GOT3 (cell line): ENCODE measurements at regions not wholly inside any gene's neighbourhood (a gene's known extent, or its start where the extent isn't known, plus 50 kb on each side); places are given as distances from the start of the nearest gene placed in this dataset.
"Not testable (repeated sequence)": the region's sequence is repeated elsewhere in the genome, so short reads cannot be mapped to it uniquely, and the experiment has no call there.

Experiments
- DNase-seq: peaks from one replicate; lab custom pipeline; 2025; ENCODE audit warnings: mixed read lengths; lab: John Stamatoyannopoulos, UW

DNA sequence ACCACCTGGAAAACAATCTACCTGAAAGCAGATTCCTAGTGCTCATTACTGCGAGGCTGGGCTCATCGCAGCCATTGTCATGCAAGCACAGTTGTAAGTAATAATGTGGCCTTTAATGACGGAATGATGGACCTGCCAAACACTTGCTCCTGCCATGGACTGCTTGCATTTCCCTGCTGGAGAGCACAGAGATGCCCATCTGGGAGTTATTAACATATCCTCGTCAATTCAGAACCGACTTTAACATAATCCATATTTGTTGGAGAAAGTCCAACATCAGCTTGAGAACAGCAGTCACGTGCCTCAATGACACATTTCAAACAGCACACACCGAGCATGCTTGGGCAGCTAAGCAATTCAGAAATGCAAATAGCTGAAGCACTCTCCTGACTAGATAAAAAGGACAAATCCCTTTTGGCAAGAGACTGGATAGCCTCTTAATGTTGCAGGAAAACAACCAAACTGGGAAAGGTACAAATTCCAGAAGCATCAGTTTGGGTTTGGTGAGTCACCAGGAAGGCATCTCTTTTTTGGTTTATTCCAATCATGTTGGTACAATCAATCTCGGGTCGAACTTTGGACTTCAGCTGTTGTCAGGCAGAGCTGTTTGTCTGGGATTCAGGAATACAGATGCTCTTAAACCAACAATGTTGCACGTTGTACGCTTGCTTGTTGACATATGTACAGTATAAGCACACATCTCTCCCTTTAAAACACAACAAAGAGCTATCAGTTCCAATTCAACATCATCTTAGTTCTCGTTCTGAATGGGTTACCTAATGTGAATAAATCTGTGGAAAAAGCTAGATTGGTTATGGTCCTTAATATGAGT is 395.8 kb downstream of the LNPK start:
- no peak for DNase-seq

DNA sequence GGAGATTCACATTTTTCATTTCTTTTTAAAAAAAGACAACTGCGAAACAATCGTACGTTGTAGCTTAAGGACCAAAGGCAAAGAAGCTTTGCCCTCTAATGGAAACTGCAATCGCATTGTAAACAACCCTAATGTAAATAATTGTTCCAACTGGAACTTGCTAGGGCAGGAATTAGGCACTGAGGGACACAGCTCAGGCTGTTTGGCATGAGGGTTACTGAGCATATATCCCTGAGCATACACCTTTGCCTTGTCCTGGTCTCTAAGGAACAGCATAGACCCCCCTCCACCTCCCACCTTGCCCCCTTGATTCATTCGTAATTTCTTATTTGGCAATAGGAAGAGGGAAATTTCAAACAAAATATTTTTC is 396.4 kb downstream of the LNPK start:
- no peak for DNase-seq

DNA sequence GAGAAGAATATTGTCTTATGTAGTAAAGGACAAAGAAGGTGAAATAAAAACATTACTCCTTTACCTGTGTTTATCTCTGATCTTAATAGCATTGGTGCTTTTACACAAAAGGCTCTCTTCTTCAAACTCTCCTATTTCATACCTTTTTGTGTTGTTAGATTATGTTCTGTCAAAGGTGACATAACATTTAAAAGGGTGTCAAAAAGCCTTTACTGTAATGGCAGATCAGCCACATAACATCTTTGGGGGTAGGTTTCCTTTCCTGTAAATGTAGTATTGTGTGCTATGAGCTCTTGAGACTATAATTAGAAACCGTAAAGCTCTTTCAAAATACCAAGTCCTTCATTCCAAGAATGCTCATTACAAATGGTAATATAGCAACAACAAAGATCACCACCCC is 400.1 kb downstream of the LNPK start:
- DNase-seq, result no peak

- DNase-seq, result no peak
These were observed 401.9 kb downstream of the LNPK start for GRCh38 chr2:175599966-175600831.

- DNase-seq, result no peak
These were observed 404.8 kb downstream of the LNPK start for GRCh38 chr2:175597286-175597685.

DNA sequence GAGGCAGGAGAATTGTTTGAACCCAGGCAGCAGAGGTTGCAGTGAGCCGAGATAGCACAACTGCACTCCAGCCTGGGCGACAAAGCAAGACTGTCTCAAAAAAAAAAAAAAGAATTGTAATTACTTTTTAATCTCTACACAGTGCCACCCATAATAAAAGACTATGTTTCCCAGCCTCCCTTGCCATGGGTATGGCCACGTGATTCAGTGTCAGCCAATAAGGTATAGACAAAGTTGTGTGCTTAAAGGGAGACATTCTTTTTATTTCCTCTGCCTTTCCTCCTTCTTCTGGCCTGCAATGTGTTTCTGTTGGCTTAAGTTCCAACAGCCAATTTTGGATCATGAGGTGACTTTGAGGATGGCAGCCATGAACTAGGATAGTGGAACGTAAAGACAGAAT is 406.9 kb downstream of the LNPK start:
- no peak for DNase-seq

- DNase-seq, result not testable (repeated sequence)
These were observed 408.2 kb downstream of the LNPK start for GRCh38 chr2:175593686-175594525.

- DNase-seq, result not testable (repeated sequence)
These were observed 406.7 kb upstream of the ATP5MC3 start for GRCh38 chr2:175588213-175588612.

GRCh38 chr2:175585496-175585895 is 404.0 kb upstream of the ATP5MC3 start:
- DNase-seq, result no peak

- no peak for DNase-seq
These were observed 399.1 kb upstream of the ATP5MC3 start for GRCh38 chr2:175580652-175581051.

GRCh38 chr2:175579646-175580045 is 398.1 kb upstream of the ATP5MC3 start:
- DNase-seq, result no peak

GRCh38 chr2:175577368-175577970 is 396.0 kb upstream of the ATP5MC3 start:
- DNase-seq, result no peak

DNA sequence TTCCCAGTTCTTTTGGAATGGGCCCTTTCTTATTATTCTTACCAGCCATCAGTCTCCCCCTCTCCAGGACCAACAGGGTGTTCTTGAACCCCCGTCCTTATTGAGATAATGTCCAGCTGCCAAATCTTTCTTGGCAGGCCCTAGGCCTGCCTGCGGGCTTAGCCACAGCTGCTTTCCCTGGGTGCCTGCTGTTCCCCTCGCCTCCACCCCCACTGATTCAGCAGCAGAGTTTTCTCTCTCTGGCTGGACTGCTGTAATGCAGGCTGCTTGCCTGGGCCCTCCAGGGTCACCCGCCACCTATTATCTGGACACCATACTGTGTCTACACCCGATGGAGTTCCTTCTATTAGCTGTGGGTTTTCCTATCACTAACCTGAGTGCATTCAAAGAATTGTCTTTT is 395.4 kb upstream of the ATP5MC3 start:
- DNase-seq, result no peak

DNA sequence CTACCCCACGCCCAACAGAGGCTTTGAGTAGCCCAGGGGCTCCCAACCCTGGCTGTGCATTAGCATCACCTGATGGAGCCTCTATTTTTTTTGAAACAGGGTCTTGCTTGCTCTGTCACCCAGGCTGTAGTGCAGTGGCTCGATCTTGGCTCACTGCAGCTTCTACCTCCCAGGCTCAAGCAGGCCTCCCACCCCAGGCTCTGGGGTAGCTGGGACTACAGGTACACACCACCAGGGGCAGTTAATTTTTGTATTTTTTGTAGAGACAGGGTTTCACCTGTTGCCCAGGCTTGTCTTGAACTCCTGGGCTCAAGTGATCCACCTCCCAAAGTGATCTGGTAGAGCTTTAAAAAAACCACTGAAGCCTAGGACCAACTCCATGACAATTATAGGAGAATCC is 394.8 kb upstream of the ATP5MC3 start:
- DNase-seq, result no peak

DNA sequence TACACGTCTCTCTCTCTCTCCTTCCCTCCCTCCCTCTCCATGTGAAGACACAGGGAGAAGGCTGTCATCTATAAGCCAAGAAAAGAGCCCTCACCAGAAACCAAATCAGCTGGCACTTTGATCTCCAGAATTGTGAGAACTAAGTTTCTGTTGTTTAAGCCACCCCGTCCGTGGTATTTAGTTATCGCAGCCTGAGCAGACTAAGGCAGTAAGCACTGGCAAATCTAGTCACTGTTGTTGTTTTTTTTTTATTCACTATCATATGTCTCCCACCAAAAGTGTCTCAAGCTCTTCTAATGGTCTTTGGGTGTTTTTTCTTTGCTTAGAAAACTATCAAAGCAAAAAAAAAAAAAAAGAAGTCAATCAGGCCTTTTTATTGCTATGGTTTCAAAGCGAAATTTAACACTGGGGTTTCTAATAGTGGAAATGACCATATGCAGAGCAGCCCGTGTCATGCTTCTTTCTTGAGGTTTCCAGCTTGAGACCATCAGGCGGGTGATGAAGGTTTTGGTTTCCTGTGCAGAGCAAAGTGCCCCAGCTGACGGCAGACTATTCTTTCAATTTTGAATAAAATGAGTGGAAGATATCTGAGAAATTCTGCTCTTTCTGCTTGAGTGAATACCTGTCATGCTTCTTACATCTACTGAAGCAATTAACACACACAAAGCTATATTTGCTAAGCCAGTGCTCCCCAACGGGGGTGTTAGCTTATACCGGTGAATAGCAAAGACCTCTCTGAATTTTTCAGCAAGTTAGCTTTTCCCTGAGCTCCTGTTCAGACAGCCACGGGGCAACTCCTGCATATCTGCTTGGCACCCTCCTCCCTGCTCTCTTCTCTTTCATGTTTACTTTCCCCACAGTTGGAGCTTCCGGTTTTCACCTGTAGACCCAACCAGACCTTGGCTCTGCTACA is 394.1 kb upstream of the ATP5MC3 start:
- DNase-seq, result no peak

DNA sequence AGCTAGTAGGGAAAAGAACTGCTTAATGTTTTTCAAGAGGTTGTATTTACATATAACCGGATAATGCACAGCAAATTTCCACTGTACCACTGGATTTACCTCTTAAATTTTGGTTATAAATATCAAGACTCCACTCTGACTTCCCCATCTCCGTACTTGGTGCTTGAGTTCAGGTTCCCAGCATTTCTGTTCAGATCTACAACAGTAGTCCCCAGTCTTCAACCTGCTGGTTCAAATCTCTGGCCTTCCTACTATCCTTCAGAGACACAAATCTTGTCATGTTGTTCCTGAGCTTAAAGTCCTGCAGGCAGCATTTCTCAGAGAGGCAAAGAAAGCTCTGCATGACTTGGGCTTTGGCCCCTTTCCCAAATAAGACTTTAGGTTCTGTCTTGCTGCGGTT is 392.6 kb upstream of the ATP5MC3 start:
- DNase-seq, result no peak

GRCh38 chr2:175571078-175571653 is 389.7 kb upstream of the ATP5MC3 start:
- DNase-seq, result no peak

- no peak for DNase-seq
These were observed 386.7 kb upstream of the ATP5MC3 start for GRCh38 chr2:175568109-175568730.

- DNase-seq, result no peak
These were observed 386.0 kb upstream of the ATP5MC3 start for GRCh38 chr2:175567435-175568061.
